NCI-H748 treated with DMSO at 0.1 percent for 48 hours (cell line): ENCODE measurements at regions not wholly inside any gene's neighbourhood (a gene's known extent, or its start where the extent isn't known, plus 50 kb on each side); places are given as distances from the start of the nearest gene placed in this dataset.

Experiments used
- DNase-seq: peaks from one replicate; lab custom pipeline; 2025; lab: John Stamatoyannopoulos, UW

GRCh38 chr14:95442016-95442632 is 74.3 kb downstream of the SYNE3 start:
- no peak for DNase-seq

- DNase-seq = no peak
Observed at GRCh38 chr14:95440951-95441350, 75.5 kb downstream of the SYNE3 start.

- no peak for DNase-seq
Observed at GRCh38 chr14:95440496-95440895, 76.0 kb downstream of the SYNE3 start.

- no peak for DNase-seq
Observed at GRCh38 chr14:95439881-95440280, 76.6 kb downstream of the SYNE3 start.

GRCh38 chr14:95437715-95438114 is 78.7 kb downstream of the SYNE3 start:
- no peak for DNase-seq

- DNase-seq = no peak
Observed at GRCh38 chr14:95436354-95436753, 80.1 kb downstream of the SYNE3 start.

- no peak for DNase-seq
Observed at GRCh38 chr14:95434121-95434520, 82.3 kb downstream of the SYNE3 start.

GRCh38 chr14:95433094-95433478 is 83.4 kb downstream of the SYNE3 start:
- DNase-seq = no peak

GRCh38 chr14:95432144-95433093 is 84.0 kb downstream of the SYNE3 start:
- DNase-seq = peak; percentile 17

- no peak for DNase-seq
Observed at GRCh38 chr14:95431199-95432143, 85.0 kb downstream of the SYNE3 start.

GRCh38 chr14:95428557-95428956 is 87.9 kb downstream of the SYNE3 start:
- no peak for DNase-seq

GRCh38 chr14:95426116-95426475 is 90.4 kb downstream of the SYNE3 start:
- DNase-seq = no peak

- no peak for DNase-seq
Observed at GRCh38 chr14:95425369-95426115, 90.9 kb downstream of the SYNE3 start.

GRCh38 chr14:95424529-95424928 is 91.9 kb downstream of the SYNE3 start:
- no peak for DNase-seq

- DNase-seq = no peak
Observed at GRCh38 chr14:95421741-95422140, 94.7 kb downstream of the SYNE3 start.

GRCh38 chr14:95420060-95420459 is 96.4 kb downstream of the SYNE3 start:
- DNase-seq = no peak

GRCh38 chr14:95419569-95419968 is 96.9 kb downstream of the SYNE3 start:
- no peak for DNase-seq

GRCh38 chr14:95418858-95419257 is 97.6 kb downstream of the SYNE3 start:
- no peak for DNase-seq

- DNase-seq = no peak
Observed at GRCh38 chr14:95417492-95417891, 97.8 kb upstream of the CLMN start.

GRCh38 chr14:95415993-95416392 is 96.3 kb upstream of the CLMN start:
- DNase-seq = no peak
